ENCODE measurements at regions not wholly inside any gene's neighbourhood (a gene's known extent, or its start where the extent isn't known, plus 50 kb on each side); places are given as distances from the start of the nearest gene placed in this dataset.
"Not testable (repeated sequence)": the region's sequence is repeated elsewhere in the genome, so short reads cannot be mapped to it uniquely, and the experiment has no call there.

DNA sequence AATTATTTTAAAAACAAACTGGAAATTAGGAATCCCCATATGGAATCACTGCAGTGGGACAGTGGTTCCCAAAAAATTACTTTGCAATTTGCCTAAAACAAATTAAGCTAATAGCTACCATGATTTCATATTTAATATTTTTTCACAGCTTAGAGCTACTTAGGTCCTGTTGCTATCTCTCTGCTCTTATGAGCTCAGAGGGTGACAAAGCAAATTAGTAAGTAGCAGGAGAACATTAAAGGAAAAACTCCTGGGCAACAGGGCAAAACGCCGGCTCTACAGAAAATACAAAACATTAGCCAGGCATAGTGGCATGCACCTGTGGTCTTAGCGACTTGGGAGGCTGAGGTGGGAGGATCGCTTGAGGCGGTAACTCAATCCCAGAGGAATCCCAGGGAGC is 83.8 kb upstream of the RPRML start:
- TF ChIP-seq POLR2A (IDR thresholded peaks at IDR 0.05; ENCODE audit: low read depth, low read length); POLR2AphosphoS5 (IDR thresholded peaks at IDR 0.05; ENCODE audit: low read depth, low read length); SPI1 (IDR thresholded peaks at IDR 0.05; ENCODE audit: low read depth, low read length); TAF1 (IDR thresholded peaks at IDR 0.05; ENCODE audit: low read depth, low read length); POU2F2 (IDR thresholded peaks at IDR 0.05; ENCODE audit: low read depth, low read length); PAX5 (IDR thresholded peaks at IDR 0.05; ENCODE audit: insufficient read depth, low read length, severe bottlenecking): not testable (repeated sequence)

Measured in GM12891 (cell line).